ENCODE measurements at regions not wholly inside any gene's neighbourhood (a gene's known extent, or its start where the extent isn't known, plus 50 kb on each side); places are given as distances from the start of the nearest gene placed in this dataset.
"Not testable (repeated sequence)": the region's sequence is repeated elsewhere in the genome, so short reads cannot be mapped to it uniquely, and the experiment has no call there.

- H3K9me3 ChIP-seq; DNase-seq (ENCODE audit: low spot score in 2 of 2); intact Hi-C loops (cut with DNase I); H3K27ac ChIP-seq; H3K27me3 ChIP-seq; H3K4me1 ChIP-seq; H3K4me3 ChIP-seq; H3K36me3 ChIP-seq: not testable (repeated sequence)
Observed at GRCh38 chr12:9420817-9421519, 186.7 kb downstream of the KLRB1 start.

GRCh38 chr12:9418669-9419041, 189.1 kb downstream of the KLRB1 start:
- intact Hi-C loops (cut with DNase I); DNase-seq (ENCODE audit: low spot score in 2 of 2): not testable (repeated sequence)

GRCh38 chr12:9417947-9418668, 189.6 kb downstream of the KLRB1 start:
- intact Hi-C loops (cut with DNase I); DNase-seq (ENCODE audit: low spot score in 2 of 2); H3K9me3 ChIP-seq; H3K36me3 ChIP-seq; H3K4me3 ChIP-seq; H3K4me1 ChIP-seq; H3K27ac ChIP-seq; H3K27me3 ChIP-seq: not testable (repeated sequence)

More at GRCh38 chr12:9418669-9419041, 189.1 kb downstream of the KLRB1 start:
- not testable (repeated sequence) for H3K4me3 ChIP-seq, H3K36me3 ChIP-seq, H3K9me3 ChIP-seq, H3K4me1 ChIP-seq, H3K27me3 ChIP-seq, H3K27ac ChIP-seq

GRCh38 chr12:9417341-9417740, 190.4 kb downstream of the KLRB1 start:
- intact Hi-C loops (cut with DNase I); H3K27ac ChIP-seq; H3K27me3 ChIP-seq; H3K4me1 ChIP-seq; DNase-seq (ENCODE audit: low spot score in 2 of 2); H3K36me3 ChIP-seq; H3K9me3 ChIP-seq; H3K4me3 ChIP-seq: not testable (repeated sequence)

GRCh38 chr12:9416346-9416745, 191.4 kb downstream of the KLRB1 start:
- intact Hi-C loops (cut with DNase I); DNase-seq (ENCODE audit: low spot score in 2 of 2); H3K27me3 ChIP-seq; H3K9me3 ChIP-seq; H3K4me3 ChIP-seq; H3K27ac ChIP-seq; H3K4me1 ChIP-seq; H3K36me3 ChIP-seq: not testable (repeated sequence)

- H3K36me3 ChIP-seq; H3K4me1 ChIP-seq; H3K9me3 ChIP-seq; DNase-seq (ENCODE audit: low spot score in 2 of 2); H3K27me3 ChIP-seq; H3K27ac ChIP-seq; H3K4me3 ChIP-seq; intact Hi-C loops (cut with DNase I): not testable (repeated sequence)
Observed at GRCh38 chr12:9415898-9416297, 191.8 kb downstream of the KLRB1 start.

- H3K9me3 ChIP-seq; H3K4me3 ChIP-seq; H3K4me1 ChIP-seq; intact Hi-C loops (cut with DNase I); H3K27me3 ChIP-seq; DNase-seq (ENCODE audit: low spot score in 2 of 2); H3K36me3 ChIP-seq; H3K27ac ChIP-seq: not testable (repeated sequence)
Observed at GRCh38 chr12:9413862-9414261, 193.9 kb downstream of the KLRB1 start.

GRCh38 chr12:9412459-9412858, 195.3 kb downstream of the KLRB1 start:
- H3K9me3 ChIP-seq; H3K36me3 ChIP-seq; DNase-seq (ENCODE audit: low spot score in 2 of 2); intact Hi-C loops (cut with DNase I); H3K4me3 ChIP-seq; H3K27ac ChIP-seq; H3K4me1 ChIP-seq; H3K27me3 ChIP-seq: not testable (repeated sequence)

GRCh38 chr12:9411616-9412268, 196.0 kb downstream of the KLRB1 start:
- H3K9me3 ChIP-seq; H3K4me3 ChIP-seq; intact Hi-C loops (cut with DNase I); H3K4me1 ChIP-seq; H3K36me3 ChIP-seq; DNase-seq (ENCODE audit: low spot score in 2 of 2); H3K27me3 ChIP-seq; H3K27ac ChIP-seq: not testable (repeated sequence)

- DNase-seq (ENCODE audit: low spot score in 2 of 2); intact Hi-C loops (cut with DNase I); H3K36me3 ChIP-seq; H3K4me1 ChIP-seq; H3K27ac ChIP-seq; H3K4me3 ChIP-seq; H3K27me3 ChIP-seq; H3K9me3 ChIP-seq: not testable (repeated sequence)
Observed at GRCh38 chr12:9407425-9407748, 199.2 kb upstream of the PZP start.
